Central memory CD4-positive, alpha-beta T cell (primary cell): ENCODE measurements at regions not wholly inside any gene's neighbourhood (a gene's known extent, or its start where the extent isn't known, plus 50 kb on each side); places are given as distances from the start of the nearest gene placed in this dataset.
"Not testable (repeated sequence)": the region's sequence is repeated elsewhere in the genome, so short reads cannot be mapped to it uniquely, and the experiment has no call there.

ENCODE experiments used
- DNase-seq: peaks from one replicate; pipeline ENCODE4 v3.0.0; 2022

GRCh38 chr20:41716436-41716835, 98.3 kb upstream of the CHD6 start:
- DNase-seq, result no peak

- DNase-seq, result no peak
These were observed 97.3 kb upstream of the CHD6 start for GRCh38 chr20:41715526-41715925.

GRCh38 chr20:41714030-41714429, 95.9 kb upstream of the CHD6 start:
- no peak for DNase-seq

- no peak for DNase-seq
These were observed 86.7 kb upstream of the CHD6 start for GRCh38 chr20:41704896-41705295.

GRCh38 chr20:41702647-41703046, 84.5 kb upstream of the CHD6 start:
- no peak for DNase-seq

GRCh38 chr20:41701588-41702348, 83.6 kb upstream of the CHD6 start:
- no peak for DNase-seq

GRCh38 chr20:41699673-41700072, 81.5 kb upstream of the CHD6 start:
- not testable (repeated sequence) for DNase-seq

GRCh38 chr20:41697861-41698559, 79.8 kb upstream of the CHD6 start:
- peak; percentile 21 for DNase-seq

GRCh38 chr20:41696428-41696827, 78.3 kb upstream of the CHD6 start:
- no peak for DNase-seq

GRCh38 chr20:41694796-41695195, 76.6 kb upstream of the CHD6 start:
- no peak for DNase-seq

- peak; percentile 82 for DNase-seq
These were observed 75.2 kb upstream of the CHD6 start for GRCh38 chr20:41693136-41693979.

- peak; percentile 73 for DNase-seq
These were observed 74.4 kb upstream of the CHD6 start for GRCh38 chr20:41692479-41693135.

- no peak for DNase-seq
These were observed 73.3 kb upstream of the CHD6 start for GRCh38 chr20:41691443-41691842.

- no peak for DNase-seq
These were observed 72.5 kb upstream of the CHD6 start for GRCh38 chr20:41690702-41691101.

GRCh38 chr20:41686961-41687360, 68.8 kb upstream of the CHD6 start:
- no peak for DNase-seq

GRCh38 chr20:41685145-41685544, 67.0 kb upstream of the CHD6 start:
- not testable (repeated sequence) for DNase-seq

GRCh38 chr20:41678799-41679198, 60.6 kb upstream of the CHD6 start:
- no peak for DNase-seq

- no peak for DNase-seq
These were observed 54.1 kb upstream of the CHD6 start for GRCh38 chr20:41672282-41672681.

GRCh38 chr20:41671143-41671542, 53.0 kb upstream of the CHD6 start:
- no peak for DNase-seq

GRCh38 chr20:41670631-41671030, 52.5 kb upstream of the CHD6 start:
- no peak for DNase-seq

GRCh38 chr20:41669708-41670263, 51.6 kb upstream of the CHD6 start:
- no peak for DNase-seq

- DNase-seq, result no peak
These were observed 50.0 kb upstream of the CHD6 start for GRCh38 chr20:41668057-41668749.
